Smooth muscle cell (in vitro differentiated cells): ENCODE measurements at regions not wholly inside any gene's neighbourhood (a gene's known extent, or its start where the extent isn't known, plus 50 kb on each side); places are given as distances from the start of the nearest gene placed in this dataset.

Experiments used
- DNase-seq: peaks from one replicate; lab custom pipeline; 2025; ENCODE audit not compliant: unreplicated experiment; lab: John Stamatoyannopoulos, UW
- H2AFZ ChIP-seq: fragments of 200-600 bp; sonication (generic); 2 replicates; pipeline ENCODE4 v1.6.0; 2016; ENCODE audit warnings: antibody characterized with exemption, low read depth, mild to moderate bottlenecking
- H3F3A ChIP-seq: fragments of 200-600 bp; sonication (generic); 2 replicates; pipeline ENCODE4 v1.6.0; 2017; ENCODE audit warnings: antibody characterized with exemption, low read depth
- H3K27ac ChIP-seq: fragments of 200-600 bp; sonication (generic); 2 replicates; pipeline ENCODE4 v1.5.1; 2016; ENCODE audit warnings: low read depth, mild to moderate bottlenecking
- H3K27me3 ChIP-seq: fragments of 200-600 bp; sonication (generic); 2 replicates; pipeline ENCODE4 v1.6.1; 2016; ENCODE audit warnings: low read depth, mild to moderate bottlenecking
- H3K36me3 ChIP-seq: fragments of 200-600 bp; sonication (generic); 2 replicates; pipeline ENCODE4 v1.5.1; 2016; ENCODE audit warnings: low read depth
- H3K4me1 ChIP-seq: fragments of 200-600 bp; sonication (generic); 2 replicates; pipeline ENCODE4 v1.5.1; 2016; ENCODE audit warnings: low read depth
- H3K4me2 ChIP-seq: fragments of 200-600 bp; sonication (generic); 2 replicates; pipeline ENCODE4 v1.6.0; 2016; ENCODE audit warnings: mild to moderate bottlenecking
- H3K4me3 ChIP-seq: fragments of 200-600 bp; sonication (generic); 2 replicates; pipeline ENCODE4 v1.5.1; 2016; ENCODE audit warnings: mild to moderate bottlenecking
- H3K79me2 ChIP-seq: fragments of 200-600 bp; sonication (generic); 2 replicates; pipeline ENCODE4 v1.6.0; 2016; ENCODE audit warnings: low read depth, mild to moderate bottlenecking
- H3K9ac ChIP-seq: fragments of 200-600 bp; sonication (generic); 2 replicates; pipeline ENCODE4 v1.6.0; 2016; ENCODE audit warnings: low read depth
- H3K9me3 ChIP-seq: fragments of 200-600 bp; sonication (generic); replicated peaks from 2 replicates; pipeline ENCODE4 v1.5.1; 2016; ENCODE audit warnings: low read depth
- H4K20me1 ChIP-seq: fragments of 200-600 bp; sonication (generic); 2 replicates; pipeline ENCODE4 v1.6.0; 2016; ENCODE audit warnings: low read depth
- CTCF ChIP-seq: fragments of 200-600 bp; sonication (generic); IDR thresholded peaks from 2 replicates; pipeline ENCODE4 v1.5.1; 2017; ENCODE audit warnings: borderline replicate concordance, mild to moderate bottlenecking, antibody characterized with exemption; ENCODE audit not compliant: insufficient read depth, poor library complexity, severe bottlenecking
- WGBS: methylation state at CpG from one replicate; pipeline ENCODE4 v1.1.7; 2016; ENCODE audit warnings: low lambda C conversion rate; 5-methylcytosine and 5-hydroxymethylcytosine counted together

- H3K36me3 ChIP-seq = no peaks in the 10 kb centered on the region
- H3K27ac ChIP-seq = no peak overlapping the region
- H3K79me2 ChIP-seq = no peaks in the 10 kb centered on the region
- WGBS = 79% methylated on average over 6 of the region's 6 CpGs
- H3K9me3 ChIP-seq = no peaks in the 10 kb centered on the region
- DNase-seq = no peak
- H4K20me1 ChIP-seq = no peaks in the 10 kb centered on the region
- peaks cover 17% of the 10 kb centered on the region for H3K27me3 ChIP-seq
- H3K4me3 ChIP-seq = no peak overlapping the region
- no peak for TF ChIP-seq CTCF
- no peak overlapping the region for H3K4me2 ChIP-seq
- no peak overlapping the region for H2AFZ ChIP-seq
- peaks cover 3% of the 10 kb centered on the region for H3F3A ChIP-seq
- no peak overlapping the region for H3K9ac ChIP-seq
- H3K4me1 ChIP-seq = peaks cover 7% of the 10 kb centered on the region
Measured at GRCh38 chr2:19775838-19776237, 125.9 kb downstream of the TTC32 start.

- no peaks in the 10 kb centered on the region for H3K9me3 ChIP-seq
- no peaks in the 10 kb centered on the region for H3K36me3 ChIP-seq
- no peak overlapping the region for H2AFZ ChIP-seq
- peaks cover 17% of the 10 kb centered on the region for H3K27me3 ChIP-seq
- H3K9ac ChIP-seq = no peak overlapping the region
- no peak overlapping the region for H3K4me2 ChIP-seq
- H3K4me1 ChIP-seq = peaks cover 7% of the 10 kb centered on the region
- 61% methylated on average over 5 of the region's 5 CpGs for WGBS
- H3K27ac ChIP-seq = no peak overlapping the region
- no peak overlapping the region for H3K4me3 ChIP-seq
- no peaks in the 10 kb centered on the region for H4K20me1 ChIP-seq
- no peak for DNase-seq
- peaks cover 3% of the 10 kb centered on the region for H3F3A ChIP-seq
- H3K79me2 ChIP-seq = no peaks in the 10 kb centered on the region
- no peak for TF ChIP-seq CTCF
Measured at GRCh38 chr2:19775315-19775714, 126.5 kb downstream of the TTC32 start.

GRCh38 chr2:19774805-19775176, 127.0 kb downstream of the TTC32 start:
- whole genome bisulfite sequencing = 67% methylated on average over 3 of the region's 3 CpGs
- no peak for DNase-seq
- Histone ChIP-seq H2AFZ (no peak overlapping the region), H3K79me2 (no peaks in the 10 kb centered on the region), H3K27me3 (peaks cover 16% of the 10 kb centered on the region), H3K4me3 (no peak overlapping the region), H3K9ac (no peak overlapping the region), H3K4me2 (no peak overlapping the region), H4K20me1 (no peaks in the 10 kb centered on the region), H3K4me1 (peaks cover 7% of the 10 kb centered on the region), H3K27ac (no peak overlapping the region), H3K9me3 (no peaks in the 10 kb centered on the region), H3F3A (peaks cover 3% of the 10 kb centered on the region), H3K36me3 (no peaks in the 10 kb centered on the region)
- no peak for TF ChIP-seq CTCF

GRCh38 chr2:19772981-19773380, 128.8 kb downstream of the TTC32 start:
- Histone ChIP-seq H3K4me1 (peaks cover 7% of the 10 kb centered on the region), H2AFZ (no peak overlapping the region), H3K4me2 (no peak overlapping the region), H3K27ac (no peak overlapping the region), H3K36me3 (no peaks in the 10 kb centered on the region), H3K79me2 (no peaks in the 10 kb centered on the region), H3K9me3 (no peaks in the 10 kb centered on the region), H4K20me1 (no peaks in the 10 kb centered on the region), H3F3A (peaks cover 3% of the 10 kb centered on the region), H3K4me3 (no peak overlapping the region), H3K27me3 (peaks cover 3% of the 10 kb centered on the region), H3K9ac (no peak overlapping the region)
- 89% methylated on average over 4 of the region's 4 CpGs for WGBS
- DNase-seq = no peak
- TF ChIP-seq CTCF = no peak
